ENCODE measurements at regions not wholly inside any gene's neighbourhood (a gene's known extent, or its start where the extent isn't known, plus 50 kb on each side); places are given as distances from the start of the nearest gene placed in this dataset.

DNA sequence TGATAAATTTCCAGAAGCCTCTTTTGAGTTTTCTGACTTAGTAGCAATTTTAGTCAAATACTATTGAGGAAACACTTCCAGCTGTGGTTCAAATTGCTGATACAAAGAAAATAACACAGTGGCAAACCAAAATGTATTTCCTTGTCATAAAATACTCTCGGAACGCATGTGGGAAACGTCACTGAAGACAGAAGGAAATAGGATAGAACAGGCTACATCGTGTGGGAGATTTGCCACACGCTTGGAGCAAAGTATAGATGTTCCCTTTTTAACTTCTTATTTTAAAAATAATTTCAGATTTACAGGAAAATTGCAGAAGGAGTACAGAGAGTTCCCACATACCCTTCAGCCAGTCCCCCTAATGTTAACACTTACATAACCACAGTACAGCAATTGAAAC lies 88.8 kb downstream of the ING1 start (continued):
- TF ChIP-seq, protein P1, sequence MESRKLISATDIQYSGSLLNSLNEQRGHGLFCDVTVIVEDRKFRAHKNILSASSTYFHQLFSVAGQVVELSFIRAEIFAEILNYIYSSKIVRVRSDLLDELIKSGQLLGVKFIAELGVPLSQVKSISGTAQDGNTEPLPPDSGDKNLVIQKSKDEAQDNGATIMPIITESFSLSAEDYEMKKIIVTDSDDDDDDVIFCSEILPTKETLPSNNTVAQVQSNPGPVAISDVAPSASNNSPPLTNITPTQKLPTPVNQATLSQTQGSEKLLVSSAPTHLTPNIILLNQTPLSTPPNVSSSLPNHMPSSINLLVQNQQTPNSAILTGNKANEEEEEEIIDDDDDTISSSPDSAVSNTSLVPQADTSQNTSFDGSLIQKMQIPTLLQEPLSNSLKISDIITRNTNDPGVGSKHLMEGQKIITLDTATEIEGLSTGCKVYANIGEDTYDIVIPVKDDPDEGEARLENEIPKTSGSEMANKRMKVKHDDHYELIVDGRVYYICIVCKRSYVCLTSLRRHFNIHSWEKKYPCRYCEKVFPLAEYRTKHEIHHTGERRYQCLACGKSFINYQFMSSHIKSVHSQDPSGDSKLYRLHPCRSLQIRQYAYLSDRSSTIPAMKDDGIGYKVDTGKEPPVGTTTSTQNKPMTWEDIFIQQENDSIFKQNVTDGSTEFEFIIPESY (IDR thresholded peaks at IDR 0.05), result no peak

- Histone ChIP-seq H3K4me1 (ENCODE audit: control insufficient read depth in 4 of 4, insufficient read depth in 4 of 4, low read length in 3 of 4) (peaks cover 2 to 8% (median 6%) of the 10 kb centered on the region in 4 donors), H3K27ac (ENCODE audit: low read depth in 1 of 2, low read length in 2 of 2) (no peak overlapping the region), H3K36me3 (ENCODE audit: control insufficient read depth in 4 of 4, insufficient read depth in 3 of 4, low read depth in 1 of 4, low read length in 3 of 4) (no peaks in the 10 kb centered on the region), H3K4me3 (ENCODE audit: low read depth in 1 of 3, low read length in 3 of 3) (no peak overlapping the region), H3K9ac (ENCODE audit: low read depth in 1 of 2, low read length in 2 of 2) (no peak overlapping the region), H3K9me3 (ENCODE audit: control insufficient read depth in 4 of 4, low read length in 3 of 4) (no peaks in the 10 kb centered on the region), H3K27me3 (ENCODE audit: control insufficient read depth in 4 of 4, insufficient read depth in 4 of 4, low read length in 3 of 4) (peaks cover 0 to 5% (median 0%) of the 10 kb centered on the region in 4 donors)
- WGBS, result 97% methylated on average over 4 of the region's 4 CpGs
- DNase-seq (ENCODE audit: low spot score), result peak; percentile 9
- TF ChIP-seq YY1 (IDR thresholded peaks at IDR 0.05), result no peak
Measured at GRCh38 chr13:110806636-110807035, 93.1 kb downstream of the ING1 start.

DNA sequence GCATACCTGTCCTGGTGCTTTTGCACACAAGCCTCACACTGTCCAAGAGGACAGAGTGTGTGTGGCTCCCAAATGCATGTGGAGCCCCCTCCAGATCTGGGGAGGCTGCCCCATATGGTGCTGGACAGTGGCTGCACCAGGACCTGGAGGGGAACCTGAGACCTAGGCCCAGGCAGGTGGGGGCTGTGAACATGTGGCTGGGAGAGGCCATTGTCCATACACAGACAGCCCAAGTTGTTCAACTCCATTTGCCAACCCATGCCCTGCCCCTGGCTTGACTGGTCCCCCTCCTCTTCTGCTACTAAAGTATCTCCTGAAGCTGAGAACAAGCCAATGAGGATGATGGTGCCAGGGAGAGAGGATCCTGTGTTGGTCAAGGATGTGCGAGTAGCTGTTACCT lies 94.0 kb downstream of the ING1 start:
- Histone ChIP-seq H3K36me3 (ENCODE audit: control insufficient read depth in 4 of 4, insufficient read depth in 3 of 4, low read depth in 1 of 4, low read length in 3 of 4) (no peaks in the 10 kb centered on the region), H3K9me3 (ENCODE audit: control insufficient read depth in 4 of 4, low read length in 3 of 4) (no peaks in the 10 kb centered on the region), H3K27me3 (ENCODE audit: control insufficient read depth in 4 of 4, insufficient read depth in 4 of 4, low read length in 3 of 4) (peaks cover 0 to 5% (median under 1%) of the 10 kb centered on the region in 4 donors), H3K4me1 (ENCODE audit: control insufficient read depth in 4 of 4, insufficient read depth in 4 of 4, low read length in 3 of 4) (peaks cover 6 to 13% (median 8%) of the 10 kb centered on the region in 4 donors), H3K9ac (ENCODE audit: low read depth in 1 of 2, low read length in 2 of 2) (no peak overlapping the region), H3K4me3 (ENCODE audit: low read depth in 1 of 3, low read length in 3 of 3) (no peak overlapping the region), H3K27ac (ENCODE audit: low read depth in 1 of 2, low read length in 2 of 2) (no peak overlapping the region)
- peak; percentile 24 for DNase-seq (ENCODE audit: low spot score)
- TF ChIP-seq EGR1 (IDR thresholded peaks at IDR 0.05; ENCODE audit: low read depth in 2 of 2), result no peak
- no peak for TF ChIP-seq TAF1 (conservative IDR thresholded peaks at IDR 0.05)
- TF ChIP-seq, protein P2, sequence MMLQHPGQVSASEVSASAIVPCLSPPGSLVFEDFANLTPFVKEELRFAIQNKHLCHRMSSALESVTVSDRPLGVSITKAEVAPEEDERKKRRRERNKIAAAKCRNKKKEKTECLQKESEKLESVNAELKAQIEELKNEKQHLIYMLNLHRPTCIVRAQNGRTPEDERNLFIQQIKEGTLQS (IDR thresholded peaks at IDR 0.05), result no peak
- no peak for TF ChIP-seq FOXA1 (IDR thresholded peaks at IDR 0.05)
- no peak for TF ChIP-seq SP1 (IDR thresholded peaks at IDR 0.05)
- TF ChIP-seq RAD21 (IDR thresholded peaks at IDR 0.05), result no peak
- TF ChIP-seq HNF4G (IDR thresholded peaks at IDR 0.05), result no peak
- TF ChIP-seq, protein P3, sequence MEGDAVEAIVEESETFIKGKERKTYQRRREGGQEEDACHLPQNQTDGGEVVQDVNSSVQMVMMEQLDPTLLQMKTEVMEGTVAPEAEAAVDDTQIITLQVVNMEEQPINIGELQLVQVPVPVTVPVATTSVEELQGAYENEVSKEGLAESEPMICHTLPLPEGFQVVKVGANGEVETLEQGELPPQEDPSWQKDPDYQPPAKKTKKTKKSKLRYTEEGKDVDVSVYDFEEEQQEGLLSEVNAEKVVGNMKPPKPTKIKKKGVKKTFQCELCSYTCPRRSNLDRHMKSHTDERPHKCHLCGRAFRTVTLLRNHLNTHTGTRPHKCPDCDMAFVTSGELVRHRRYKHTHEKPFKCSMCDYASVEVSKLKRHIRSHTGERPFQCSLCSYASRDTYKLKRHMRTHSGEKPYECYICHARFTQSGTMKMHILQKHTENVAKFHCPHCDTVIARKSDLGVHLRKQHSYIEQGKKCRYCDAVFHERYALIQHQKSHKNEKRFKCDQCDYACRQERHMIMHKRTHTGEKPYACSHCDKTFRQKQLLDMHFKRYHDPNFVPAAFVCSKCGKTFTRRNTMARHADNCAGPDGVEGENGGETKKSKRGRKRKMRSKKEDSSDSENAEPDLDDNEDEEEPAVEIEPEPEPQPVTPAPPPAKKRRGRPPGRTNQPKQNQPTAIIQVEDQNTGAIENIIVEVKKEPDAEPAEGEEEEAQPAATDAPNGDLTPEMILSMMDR (IDR thresholded peaks at IDR 0.05; ENCODE audit: low read depth, low read length, missing input control), result no peak
- no peak for TF ChIP-seq HNF4A (conservative IDR thresholded peaks at IDR 0.05)
- TF ChIP-seq YY1 (IDR thresholded peaks at IDR 0.05), result no peak
- no peak for TF ChIP-seq MAX (IDR thresholded peaks at IDR 0.05)
- TF ChIP-seq FOXA2 (IDR thresholded peaks at IDR 0.05), result no peak
- TF ChIP-seq GABPA (IDR thresholded peaks at IDR 0.05 in 1 of 2, conservative IDR thresholded peaks at IDR 0.05 in 1 of 2), result no peak
- TF ChIP-seq, protein P1 (IDR thresholded peaks at IDR 0.05), result no peak
- TF ChIP-seq RXRA (IDR thresholded peaks at IDR 0.05), result no peak
- TF ChIP-seq REST (IDR thresholded peaks at IDR 0.05), result no peak
- TF ChIP-seq JUND (IDR thresholded peaks at IDR 0.05), result no peak
- 94% methylated on average over 1 of the region's 1 CpG for WGBS
